ENCODE measurements at regions not wholly inside any gene's neighbourhood (a gene's known extent, or its start where the extent isn't known, plus 50 kb on each side); places are given as distances from the start of the nearest gene placed in this dataset.

- no peak for TF ChIP-seq CREB3 (CRISPR knock-in tag; IDR thresholded peaks at IDR 0.05)
- no peak for TF ChIP-seq TAF1 (CRISPR knock-in tag; IDR thresholded peaks at IDR 0.05)
- no peak for TF ChIP-seq ZNF350 (CRISPR knock-in tag; IDR thresholded peaks at IDR 0.05; ENCODE audit: borderline replicate concordance, low read depth)
These were observed 206.9 kb upstream of the ZBTB20 start (continued) for GRCh38 chr3:115354010-115354409.

GRCh38 chr3:115357456-115357855, 210.4 kb upstream of the ZBTB20 start:
- Histone ChIP-seq H3K27me3 (ENCODE audit: control insufficient read depth in 1 of 2, insufficient read depth in 2 of 2, low read length in 2 of 2) (no peaks in the 10 kb centered on the region), H3K4me2 (ENCODE audit: low read depth, low read length) (no peak overlapping the region), H2AFZ (ENCODE audit: low read length) (no peak overlapping the region), H3K79me2 (ENCODE audit: insufficient read depth, low read length) (no peaks in the 10 kb centered on the region), H3K36me3 (replicated peaks in 1 of 2; ENCODE audit: control insufficient read depth in 1 of 2, insufficient read depth in 2 of 2, low read length in 2 of 2) (no peaks in the 10 kb centered on the region), H3K9me3 (ENCODE audit: low read length) (no peaks in the 10 kb centered on the region), H3K9ac (ENCODE audit: insufficient read depth, low read depth, low read length) (no peak overlapping the region), H3K4me1 (ENCODE audit: insufficient read depth, low read length) (no peaks in the 10 kb centered on the region), H3K27ac (ENCODE audit: extremely low read length, insufficient read depth, low read length) (no peak overlapping the region), H3K4me3 (replicated peaks in 1 of 3; ENCODE audit: insufficient read depth in 1 of 3, low read depth in 2 of 3, low read length in 3 of 3) (no peak overlapping the region), H4K20me1 (ENCODE audit: insufficient read depth, low read length) (no peaks in the 10 kb centered on the region)
- 21% methylated on average over 2 of the region's 2 CpGs for WGBS (ENCODE audit: low lambda C conversion rate)
- DNase-seq (ENCODE audit: low spot score), result no peak
- POLR2A ChIA-PET, result no interaction called here
- in situ Hi-C loops (cut with HindIII; ENCODE audit: extremely low pct_ligation_motif_present, low pct_unique_long_range_greater_than_20kb) (no loop called here), intact Hi-C loops (cut with micrococcal nuclease; ENCODE audit: unreplicated experiment) (no loop called here)
- ATAC-seq, result no peak
- no TSS peak for BruUV-seq (replicated peaks)
- FAIRE-seq, result no peak
- CTCF ChIA-PET (ENCODE audit: low intra/inter-chr PET ratio, low total read pairs), result no interaction called here
- TF ChIP-seq, protein P1, sequence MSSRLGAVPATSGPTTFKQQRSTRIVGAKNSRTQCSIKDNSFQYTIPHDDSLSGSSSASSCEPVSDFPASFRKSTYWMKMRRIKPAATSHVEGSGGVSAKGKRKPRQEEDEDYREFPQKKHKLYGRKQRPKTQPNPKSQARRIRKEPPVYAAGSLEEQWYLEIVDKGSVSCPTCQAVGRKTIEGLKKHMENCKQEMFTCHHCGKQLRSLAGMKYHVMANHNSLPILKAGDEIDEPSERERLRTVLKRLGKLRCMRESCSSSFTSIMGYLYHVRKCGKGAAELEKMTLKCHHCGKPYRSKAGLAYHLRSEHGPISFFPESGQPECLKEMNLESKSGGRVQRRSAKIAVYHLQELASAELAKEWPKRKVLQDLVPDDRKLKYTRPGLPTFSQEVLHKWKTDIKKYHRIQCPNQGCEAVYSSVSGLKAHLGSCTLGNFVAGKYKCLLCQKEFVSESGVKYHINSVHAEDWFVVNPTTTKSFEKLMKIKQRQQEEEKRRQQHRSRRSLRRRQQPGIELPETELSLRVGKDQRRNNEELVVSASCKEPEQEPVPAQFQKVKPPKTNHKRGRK (CRISPR knock-in tag; IDR thresholded peaks at IDR 0.05), result no peak
- TF ChIP-seq ZNF674 (CRISPR knock-in tag; IDR thresholded peaks at IDR 0.05; ENCODE audit: low read depth) (no peak), THAP11 (CRISPR knock-in tag; IDR thresholded peaks at IDR 0.05) (no peak), MTA3 (CRISPR knock-in tag; IDR thresholded peaks at IDR 0.05) (no peak), CBX5 (CRISPR knock-in tag; IDR thresholded peaks at IDR 0.05; ENCODE audit: borderline replicate concordance) (no peak), NR0B2 (CRISPR knock-in tag; IDR thresholded peaks at IDR 0.05) (no peak), ZNF614 (CRISPR knock-in tag; IDR thresholded peaks at IDR 0.05; ENCODE audit: borderline replicate concordance) (no peak), EHMT2 (IDR thresholded peaks at IDR 0.05; ENCODE audit: borderline replicate concordance, low read depth, low read length) (no peak), IRF2 (CRISPR knock-in tag; IDR thresholded peaks at IDR 0.05) (no peak)

Measured in HepG2 (cell line).